ENCODE measurements at regions not wholly inside any gene's neighbourhood (a gene's known extent, or its start where the extent isn't known, plus 50 kb on each side); places are given as distances from the start of the nearest gene placed in this dataset.

- H3K27me3 ChIP-seq, result no peaks in the 10 kb centered on the region
- no peak overlapping the region for H3K4me2 ChIP-seq
- H3K4me3 ChIP-seq, result no peak overlapping the region
- H4K20me1 ChIP-seq (ENCODE audit: insufficient read depth, poor library complexity, severe bottlenecking), result no peaks in the 10 kb centered on the region
- H3K9me2 ChIP-seq (replicated peaks; ENCODE audit: insufficient read depth), result no peaks in the 10 kb centered on the region
- no peak for DNase-seq (ENCODE audit: low spot score)
- no peaks in the 10 kb centered on the region for H3K36me3 ChIP-seq (replicated peaks; ENCODE audit: insufficient read depth, low read depth)
- WGBS (ENCODE audit: low lambda C conversion rate, missing lambda C conversion rate), result 90% methylated on average over 1 of the region's 1 CpG
- TF ChIP-seq CTCF (IDR thresholded peaks at IDR 0.05; ENCODE audit: poor library complexity), result no peak
- H3K79me2 ChIP-seq, result no peaks in the 10 kb centered on the region
- H3K4me1 ChIP-seq (ENCODE audit: insufficient read depth), result no peaks in the 10 kb centered on the region
- H2AFZ ChIP-seq, result no peak overlapping the region
- H3K9me3 ChIP-seq (ENCODE audit: low read depth), result no peaks in the 10 kb centered on the region
- no peak overlapping the region for H3K27ac ChIP-seq
Observed at GRCh38 chr10:107619139-107619538, 454.6 kb upstream of the SORCS1 start.

- Histone ChIP-seq H3K9me2 (replicated peaks; ENCODE audit: insufficient read depth) (no peaks in the 10 kb centered on the region), H3K9me3 (ENCODE audit: low read depth) (no peaks in the 10 kb centered on the region), H3K36me3 (replicated peaks; ENCODE audit: insufficient read depth, low read depth) (no peaks in the 10 kb centered on the region), H3K4me1 (ENCODE audit: insufficient read depth) (no peaks in the 10 kb centered on the region), H4K20me1 (ENCODE audit: insufficient read depth, poor library complexity, severe bottlenecking) (no peaks in the 10 kb centered on the region), H2AFZ (no peak overlapping the region), H3K27ac (no peak overlapping the region), H3K79me2 (no peaks in the 10 kb centered on the region), H3K4me2 (no peak overlapping the region), H3K4me3 (no peak overlapping the region), H3K27me3 (no peaks in the 10 kb centered on the region)
- TF ChIP-seq EZH2phosphoT487 (IDR thresholded peaks at IDR 0.05; ENCODE audit: low read depth, severe bottlenecking, unreplicated experiment) (no peak), EZH2 (IDR thresholded peaks at IDR 0.05; ENCODE audit: borderline replicate concordance) (no peak), CTCF (IDR thresholded peaks at IDR 0.05; ENCODE audit: poor library complexity) (no peak)
- 83% methylated on average over 1 of the region's 1 CpG for WGBS (ENCODE audit: low lambda C conversion rate, missing lambda C conversion rate)
- no peak for DNase-seq (ENCODE audit: low spot score)
Observed at GRCh38 chr10:107618504-107618994, 454.0 kb upstream of the SORCS1 start.

- 97% methylated on average over 4 of the region's 4 CpGs for WGBS (ENCODE audit: low lambda C conversion rate, missing lambda C conversion rate)
- H3K27ac ChIP-seq, result no peak overlapping the region
- H3K4me3 ChIP-seq, result no peak overlapping the region
Observed at GRCh38 chr10:107616463-107617410, 452.2 kb upstream of the SORCS1 start.

More at GRCh38 chr10:107616463-107617410, 452.2 kb upstream of the SORCS1 start:
- no peaks in the 10 kb centered on the region for H3K27me3 ChIP-seq
- no peaks in the 10 kb centered on the region for H4K20me1 ChIP-seq (ENCODE audit: insufficient read depth, poor library complexity, severe bottlenecking)
- no peaks in the 10 kb centered on the region for H3K9me2 ChIP-seq (replicated peaks; ENCODE audit: insufficient read depth)
- no peaks in the 10 kb centered on the region for H3K9me3 ChIP-seq (ENCODE audit: low read depth)
- H2AFZ ChIP-seq, result no peak overlapping the region
- DNase-seq (ENCODE audit: low spot score), result no peak
- H3K4me2 ChIP-seq, result no peak overlapping the region
- no peaks in the 10 kb centered on the region for H3K4me1 ChIP-seq (ENCODE audit: insufficient read depth)
- no peaks in the 10 kb centered on the region for H3K79me2 ChIP-seq
- TF ChIP-seq CTCF (IDR thresholded peaks at IDR 0.05; ENCODE audit: poor library complexity) (no peak), EZH2phosphoT487 (IDR thresholded peaks at IDR 0.05; ENCODE audit: low read depth, severe bottlenecking, unreplicated experiment) (no peak), EZH2 (IDR thresholded peaks at IDR 0.05; ENCODE audit: borderline replicate concordance) (no peak)
- H3K36me3 ChIP-seq (replicated peaks; ENCODE audit: insufficient read depth, low read depth), result no peaks in the 10 kb centered on the region
